HCT116 (cell line): ENCODE measurements at regions not wholly inside any gene's neighbourhood (a gene's known extent, or its start where the extent isn't known, plus 50 kb on each side); places are given as distances from the start of the nearest gene placed in this dataset.

Experiments
- ATAC-seq: fragments of 200-7000 bp; cut with Tn5 transposase; 2 replicates; pipeline ENCODE4 v1.9.1; 2020; ENCODE audit warnings: mild to moderate bottlenecking, moderate library complexity
- BruUV-seq: library from RNA; stranded (reverse); fragments of 400-500 nt; replicated peaks from 2 replicates; lab custom pipeline; 2021; lab: Mats Ljungman, UMichigan
- CTCF ChIA-PET: fragments of 300-600 bp; sonication (Branson Sonifier 250); formaldehyde crosslinking; loops from one replicate; lab custom pipeline; 2021; ENCODE audit warnings: antibody characterized with exemption; lab: Charles Lee
- POLR2A ChIA-PET: fragments of 300-600, 350-600 bp; sonication (Branson Sonifier 250); formaldehyde crosslinking; loops from one replicate; lab custom pipeline; 2021; ENCODE audit warnings: antibody characterized with exemption; lab: Charles Lee
- RAD21 ChIA-PET, 2 experiments: fragments of 300-600 bp; sonication (Branson Sonifier 250); formaldehyde crosslinking; loops; one replicate each; lab custom pipeline; 2023; ENCODE audit warnings: low total read pairs in 2 of 2; ENCODE audit not compliant: uncharacterized antibody in 2 of 2, unreplicated experiment in 2 of 2, low non-redundant PET in 1 of 2; lab: Charles Lee
- DNase-seq: peaks from one replicate; pipeline ENCODE4 v3.0.0-alpha.2; 2010; ENCODE audit warnings: low read depth, low spot score
- H2AFZ ChIP-seq: fragments of 200-600 bp; shearing (Covaris generic), sonication (generic); 2 replicates; pipeline ENCODE4 v1.6.1; 2017; ENCODE audit warnings: low read depth, mixed run types, mixed read lengths, antibody characterized with exemption, low read length; ENCODE audit not compliant: poor library complexity, severe bottlenecking
- H3K27ac ChIP-seq: 2 replicates; pipeline ENCODE4 v1.5.1; 2012; ENCODE audit warnings: low read depth, low read length
- H3K27me3 ChIP-seq: fragments of 200-600 bp; sonication (generic); 2 replicates; pipeline ENCODE4 v1.6.1; 2016; ENCODE audit warnings: mixed run types, low read length, mixed read lengths; ENCODE audit not compliant: insufficient read depth
- H3K36me3 ChIP-seq, 2 experiments: fragments of 200-500 bp in 1 of 2; fragments of 200-600 bp in 1 of 2; sonication (Bioruptor generic) in 1 of 2; sonication (generic) in 1 of 2; 2 replicates each; pipeline versions ENCODE4 v1.5.1 to v1.6.1; 2014 to 2016; ENCODE audit warnings: low read length in 2 of 2, inconsistent platforms in 1 of 2, mixed read lengths in 1 of 2, mixed run types in 1 of 2; ENCODE audit not compliant: insufficient read depth in 2 of 2, control insufficient read depth in 1 of 2
- H3K4me1 ChIP-seq, 2 experiments: fragments of 200-600 bp in 1 of 2; sonication (generic) in 1 of 2; 2 replicates each; pipeline versions ENCODE4 v1.5.1 to v1.6.1; 2012 to 2017; ENCODE audit warnings: low read length in 2 of 2, inconsistent platforms in 1 of 2, mild to moderate bottlenecking in 1 of 2, mixed read lengths in 1 of 2, mixed run types in 1 of 2, moderate library complexity in 1 of 2; ENCODE audit not compliant: insufficient read depth in 2 of 2, control insufficient read depth in 1 of 2
- H3K4me2 ChIP-seq: fragments of 200-600 bp; sonication (generic); 2 replicates; pipeline ENCODE4 v1.6.1; 2017; ENCODE audit warnings: mixed run types, low read length, mixed read lengths
- H3K4me3 ChIP-seq, 2 experiments: fragments of 200-600 bp in 1 of 2; sonication (generic) in 1 of 2; replicated peaks in 1 of 2; 2 replicates each; pipeline ENCODE4 v1.5.1; 2011 to 2016; ENCODE audit warnings: low read length in 2 of 2, control low read depth in 1 of 2, low read depth in 1 of 2, mild to moderate bottlenecking in 1 of 2, mixed read lengths in 1 of 2, mixed run types in 1 of 2
- H3K79me2 ChIP-seq: fragments of 200-600 bp; sonication (generic); 2 replicates; pipeline ENCODE4 v1.6.1; 2017; ENCODE audit warnings: mild to moderate bottlenecking, mixed run types, low read length, moderate library complexity, mixed read lengths; ENCODE audit not compliant: insufficient read depth
- H3K9ac ChIP-seq: fragments of 200-600 bp; sonication (generic); 2 replicates; pipeline ENCODE4 v1.6.1; 2016; ENCODE audit warnings: low read length, mixed read lengths
- H3K9me2 ChIP-seq: fragments of 200-600 bp; sonication (generic), shearing (Covaris generic); 2 replicates; pipeline ENCODE4 v1.6.1; 2017; ENCODE audit warnings: mixed run types, mild to moderate bottlenecking, moderate library complexity; ENCODE audit not compliant: insufficient read depth
- H3K9me3 ChIP-seq, 2 experiments: fragments of 200-500 bp in 1 of 2; fragments of 200-600 bp in 1 of 2; sonication (Bioruptor generic) in 1 of 2; sonication (generic) in 1 of 2; 2 replicates each; pipeline ENCODE4 v1.6.1; 2014 to 2017; ENCODE audit warnings: low read length in 2 of 2, mixed read lengths in 2 of 2, inconsistent platforms in 1 of 2, low read depth in 1 of 2, mild to moderate bottlenecking in 1 of 2, mixed run types in 1 of 2, moderate library complexity in 1 of 2; ENCODE audit not compliant: control insufficient read depth in 1 of 2, insufficient read depth in 1 of 2
- H4K20me1 ChIP-seq: fragments of 200-600 bp; sonication (generic), shearing (Covaris generic); 2 replicates; pipeline ENCODE4 v1.6.1; 2017; ENCODE audit warnings: mixed run types, mild to moderate bottlenecking, moderate library complexity; ENCODE audit not compliant: insufficient read depth
- ATF3 ChIP-seq: IDR thresholded peaks from 2 replicates; pipeline ENCODE4 v1.6.1; 2012
- CBX3 ChIP-seq: IDR thresholded peaks from 2 replicates; pipeline ENCODE4 v1.6.1; 2012; ENCODE audit warnings: low read depth
- CEBPB ChIP-seq: IDR thresholded peaks from 2 replicates; pipeline ENCODE4 v1.6.1; 2012; ENCODE audit warnings: low read depth
- EGR1 ChIP-seq: IDR thresholded peaks from 2 replicates; pipeline ENCODE4 v1.6.1; 2012; ENCODE audit warnings: low read depth
- ELF1 ChIP-seq: IDR thresholded peaks from 2 replicates; pipeline ENCODE4 v1.6.1; 2012; ENCODE audit warnings: low read depth, borderline replicate concordance
- EZH2phosphoT487 ChIP-seq: fragments of 200-600 bp; IDR thresholded peaks from 2 replicates; pipeline ENCODE4 v1.6.1; 2018; ENCODE audit warnings: antibody characterized with exemption, borderline replicate concordance
- FOSL1 ChIP-seq: IDR thresholded peaks from 2 replicates; pipeline ENCODE4 v1.6.1; 2012; ENCODE audit warnings: low read depth
- JUND ChIP-seq: IDR thresholded peaks from 2 replicates; pipeline ENCODE4 v1.6.1; 2012
- MAX ChIP-seq: IDR thresholded peaks from 2 replicates; pipeline ENCODE4 v1.6.1; 2012
- RAD21 ChIP-seq: IDR thresholded peaks from 2 replicates; pipeline ENCODE4 v1.6.1; 2012; ENCODE audit warnings: low read depth, mild to moderate bottlenecking
- REST ChIP-seq: IDR thresholded peaks from 2 replicates; pipeline ENCODE4 v1.6.1; 2012; ENCODE audit warnings: low read depth
- SIN3A ChIP-seq: IDR thresholded peaks from 2 replicates; pipeline ENCODE4 v1.6.1; 2012; ENCODE audit warnings: low read depth
- SP1 ChIP-seq: IDR thresholded peaks from 2 replicates; pipeline ENCODE4 v1.6.1; 2012; ENCODE audit warnings: low read depth
- SRF ChIP-seq: IDR thresholded peaks from 2 replicates; pipeline ENCODE4 v1.6.1; 2012; ENCODE audit warnings: low read depth
- TCF7L2 ChIP-seq: IDR thresholded peaks from 2 replicates; pipeline ENCODE4 v1.7.0; 2011; ENCODE audit warnings: borderline replicate concordance, inconsistent platforms; ENCODE audit not compliant: insufficient read depth, insufficient read length; ENCODE audit errors: extremely low read depth
- ZBTB33 ChIP-seq: IDR thresholded peaks from 2 replicates; pipeline ENCODE4 v1.6.1; 2011; ENCODE audit warnings: mild to moderate bottlenecking, low read length, moderate library complexity; ENCODE audit not compliant: insufficient replicate concordance; ENCODE audit errors: extremely low read depth
- ZNF274 ChIP-seq: fragments of 200-500 bp; sonication (Bioruptor generic); IDR thresholded peaks from 2 replicates; pipeline ENCODE4 v1.6.1; 2014; ENCODE audit warnings: mild to moderate bottlenecking, low read depth, low read length, inconsistent platforms
- intact Hi-C: fragments of 100-400 bp; cut with micrococcal nuclease; formaldehyde crosslinking; loops from 2 replicates; pipeline ENCODE4 v1.10.0; 2022

GRCh38 chr1:72885017-72885416 is 602.7 kb upstream of the NEGR1 start:
- Histone ChIP-seq H3K4me3 (no peak overlapping the region), H3K4me1 (no peaks in the 10 kb centered on the region), H3K9ac (no peak overlapping the region), H2AFZ (no peak overlapping the region), H3K79me2 (no peaks in the 10 kb centered on the region), H3K9me3 (peaks cover 0 to 4% of the 10 kb centered on the region in 2 experiments; a peak in 2 of 4 replicates), H3K27me3 (no peaks in the 10 kb centered on the region), H3K9me2 (no peaks in the 10 kb centered on the region), H3K27ac (no peak overlapping the region), H3K4me2 (no peak overlapping the region), H3K36me3 (no peaks in the 10 kb centered on the region), H4K20me1 (no peaks in the 10 kb centered on the region)
- ChIA-PET RAD21 (no interaction called here), POLR2A (no interaction called here), CTCF (no interaction called here)
- no peak for TF ChIP-seq MAX
- TF ChIP-seq JUND, result no peak
- TF ChIP-seq REST, result no peak
- no peak for TF ChIP-seq TCF7L2
- TF ChIP-seq ELF1, result no peak
- BruUV-seq, result no TSS peak
- DNase-seq (no peak), ATAC-seq (no peak)
- intact Hi-C loops, result no loop called here

GRCh38 chr1:72869873-72870272 is 587.5 kb upstream of the NEGR1 start:
- POLR2A ChIA-PET, result no interaction called here
- peaks cover 5 to 9% of the 10 kb centered on the region in 2 experiments; a peak in 3 of 4 replicates for H3K9me3 ChIP-seq
- intact Hi-C loops, result no loop called here
- no peak for TF ChIP-seq TCF7L2
- no peak for TF ChIP-seq SRF
- TF ChIP-seq EGR1, result no peak
- TF ChIP-seq ATF3, result no peak
- TF ChIP-seq ZNF274, result no peak
- TF ChIP-seq CBX3, result no peak
- no peak for TF ChIP-seq JUND
- no peak for TF ChIP-seq FOSL1
- TF ChIP-seq RAD21, result no peak
- no peak for TF ChIP-seq ELF1
- no peak for TF ChIP-seq ZBTB33
- no peak for TF ChIP-seq SP1
- TF ChIP-seq CEBPB, result no peak
- TF ChIP-seq EZH2phosphoT487, result no peak
- TF ChIP-seq SIN3A, result no peak

More at GRCh38 chr1:72869873-72870272, 587.5 kb upstream of the NEGR1 start:
- Histone ChIP-seq H3K9ac (no peak overlapping the region), H3K4me3 (no peak overlapping the region), H3K4me1 (no peaks in the 10 kb centered on the region), H3K27ac (no peak overlapping the region), H3K27me3 (no peaks in the 10 kb centered on the region), H2AFZ (no peak overlapping the region), H3K79me2 (no peaks in the 10 kb centered on the region), H4K20me1 (no peaks in the 10 kb centered on the region), H3K4me2 (no peak overlapping the region), H3K36me3 (no peaks in the 10 kb centered on the region), H3K9me2 (no peaks in the 10 kb centered on the region)
- DNase-seq (no peak), ATAC-seq (no peak)
- ChIA-PET CTCF (no interaction called here), RAD21 (no interaction called here)
- no TSS peak for BruUV-seq
